Testis (tissue), 2 donors: ENCODE measurements at regions not wholly inside any gene's neighbourhood (a gene's known extent, or its start where the extent isn't known, plus 50 kb on each side); places are given as distances from the start of the nearest gene placed in this dataset.

Experiments used
- POLR2A ChIP-seq: fragments of 450-650 bp; IDR thresholded peaks from one replicate; pipeline ENCODE4 v1.6.1; 2017; ENCODE audit warnings: antibody characterized with exemption, mild to moderate bottlenecking, moderate library complexity
- TF ChIP-seq, protein P1 (sequence below), 3 experiments: fragments of 450-650 bp in 2 of 3; fragments of 200-600 bp in 1 of 3; sonication (generic) in 1 of 3; IDR thresholded peaks; one replicate each; pipeline ENCODE4 v1.5.1; 2016 to 2019; ENCODE audit warnings: antibody characterized with exemption in 3 of 3, mild to moderate bottlenecking in 2 of 3, moderate library complexity in 1 of 3

DNA sequence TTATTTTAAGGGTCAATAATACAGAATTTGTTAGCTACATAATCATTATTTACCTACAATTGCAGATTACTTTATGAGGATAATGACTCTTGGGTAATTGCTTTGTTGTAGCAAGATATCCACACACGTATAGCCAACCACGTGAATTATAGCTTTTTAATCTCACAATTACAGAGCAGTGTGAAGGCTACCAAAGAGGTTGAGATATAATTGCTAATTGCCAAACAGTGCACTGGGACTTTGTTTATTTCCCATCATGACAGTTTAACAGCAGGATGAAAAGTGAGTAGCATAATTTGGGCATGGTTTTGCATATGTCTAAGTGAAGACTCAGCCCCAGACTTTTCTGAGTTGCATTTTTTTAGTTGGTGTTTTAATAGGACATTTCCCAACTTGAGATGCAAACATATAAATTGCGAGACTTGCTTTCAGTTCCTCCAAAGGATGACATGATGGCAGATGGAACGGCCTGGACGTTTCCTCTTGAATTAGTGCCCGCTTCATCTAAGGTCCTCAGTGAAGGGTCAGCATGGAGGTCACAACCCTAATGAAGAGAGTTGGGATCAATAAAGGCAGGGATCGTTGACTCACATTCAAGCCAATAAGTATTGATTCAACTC is 180.7 kb upstream of the GPR26 start:
- TF ChIP-seq, protein P1, sequence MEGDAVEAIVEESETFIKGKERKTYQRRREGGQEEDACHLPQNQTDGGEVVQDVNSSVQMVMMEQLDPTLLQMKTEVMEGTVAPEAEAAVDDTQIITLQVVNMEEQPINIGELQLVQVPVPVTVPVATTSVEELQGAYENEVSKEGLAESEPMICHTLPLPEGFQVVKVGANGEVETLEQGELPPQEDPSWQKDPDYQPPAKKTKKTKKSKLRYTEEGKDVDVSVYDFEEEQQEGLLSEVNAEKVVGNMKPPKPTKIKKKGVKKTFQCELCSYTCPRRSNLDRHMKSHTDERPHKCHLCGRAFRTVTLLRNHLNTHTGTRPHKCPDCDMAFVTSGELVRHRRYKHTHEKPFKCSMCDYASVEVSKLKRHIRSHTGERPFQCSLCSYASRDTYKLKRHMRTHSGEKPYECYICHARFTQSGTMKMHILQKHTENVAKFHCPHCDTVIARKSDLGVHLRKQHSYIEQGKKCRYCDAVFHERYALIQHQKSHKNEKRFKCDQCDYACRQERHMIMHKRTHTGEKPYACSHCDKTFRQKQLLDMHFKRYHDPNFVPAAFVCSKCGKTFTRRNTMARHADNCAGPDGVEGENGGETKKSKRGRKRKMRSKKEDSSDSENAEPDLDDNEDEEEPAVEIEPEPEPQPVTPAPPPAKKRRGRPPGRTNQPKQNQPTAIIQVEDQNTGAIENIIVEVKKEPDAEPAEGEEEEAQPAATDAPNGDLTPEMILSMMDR (IDR thresholded peaks at IDR 0.05), result no peak
- no peak for TF ChIP-seq POLR2A
